Mesothelial cell of epicardium (in vitro differentiated cells): ENCODE measurements at regions not wholly inside any gene's neighbourhood (a gene's known extent, or its start where the extent isn't known, plus 50 kb on each side); places are given as distances from the start of the nearest gene placed in this dataset.

Experiments used
- DNase-seq, 2 experiments: peaks; one replicate each; pipeline ENCODE4 v3.0.0; 2021; ENCODE audit warnings: low spot score in 2 of 2; ENCODE audit not compliant: unreplicated experiment in 2 of 2
- H3K27ac Mint-ChIP-seq: 2 replicates; pipeline ENCODE4 v1.8.0; 2021; ENCODE audit warnings: mixed read lengths
- H3K27me3 Mint-ChIP-seq: 2 replicates; pipeline ENCODE4 v1.8.0; 2021; ENCODE audit warnings: low read depth, mixed read lengths
- H3K36me3 Mint-ChIP-seq: 2 replicates; pipeline ENCODE4 v1.8.0; 2021; ENCODE audit warnings: mixed read lengths
- H3K4me1 Mint-ChIP-seq: 2 replicates; pipeline ENCODE4 v1.8.0; 2021; ENCODE audit warnings: mixed read lengths
- H3K4me3 Mint-ChIP-seq: 2 replicates; pipeline ENCODE4 v1.8.0; 2021; ENCODE audit warnings: mild to moderate bottlenecking, moderate library complexity, mixed read lengths
- H3K9me3 Mint-ChIP-seq: 2 replicates; pipeline ENCODE4 v1.8.0; 2021; ENCODE audit warnings: mixed read lengths
- TF ChIP-seq, protein P1 (sequence below): fragments of 200-600 bp; sonication (generic); IDR thresholded peaks from one replicate; pipeline ENCODE4 v1.5.0; 2021; ENCODE audit warnings: antibody characterized with exemption; ENCODE audit not compliant: unreplicated experiment

DNA sequence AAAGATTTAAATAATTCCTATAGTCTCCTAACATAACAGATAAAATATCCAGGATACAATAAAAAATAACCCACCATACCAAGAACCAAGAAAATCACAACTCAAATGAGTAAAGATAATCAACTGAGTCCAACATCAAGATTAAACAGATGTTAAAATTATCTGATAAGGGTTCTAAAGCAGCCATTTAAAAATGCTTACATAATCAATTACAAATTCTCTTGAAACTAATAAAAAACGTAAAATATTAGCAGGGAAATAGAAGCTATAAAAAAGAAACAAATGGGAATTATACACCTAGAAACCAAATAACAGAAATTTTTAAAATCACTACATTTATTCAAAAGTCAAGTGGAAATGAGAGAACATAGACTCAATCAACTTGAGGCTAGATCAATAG lies 297.7 kb upstream of the RAB6C start:
- no peak overlapping the region for H3K4me3 Mint-ChIP-seq
- TF ChIP-seq, protein P1, sequence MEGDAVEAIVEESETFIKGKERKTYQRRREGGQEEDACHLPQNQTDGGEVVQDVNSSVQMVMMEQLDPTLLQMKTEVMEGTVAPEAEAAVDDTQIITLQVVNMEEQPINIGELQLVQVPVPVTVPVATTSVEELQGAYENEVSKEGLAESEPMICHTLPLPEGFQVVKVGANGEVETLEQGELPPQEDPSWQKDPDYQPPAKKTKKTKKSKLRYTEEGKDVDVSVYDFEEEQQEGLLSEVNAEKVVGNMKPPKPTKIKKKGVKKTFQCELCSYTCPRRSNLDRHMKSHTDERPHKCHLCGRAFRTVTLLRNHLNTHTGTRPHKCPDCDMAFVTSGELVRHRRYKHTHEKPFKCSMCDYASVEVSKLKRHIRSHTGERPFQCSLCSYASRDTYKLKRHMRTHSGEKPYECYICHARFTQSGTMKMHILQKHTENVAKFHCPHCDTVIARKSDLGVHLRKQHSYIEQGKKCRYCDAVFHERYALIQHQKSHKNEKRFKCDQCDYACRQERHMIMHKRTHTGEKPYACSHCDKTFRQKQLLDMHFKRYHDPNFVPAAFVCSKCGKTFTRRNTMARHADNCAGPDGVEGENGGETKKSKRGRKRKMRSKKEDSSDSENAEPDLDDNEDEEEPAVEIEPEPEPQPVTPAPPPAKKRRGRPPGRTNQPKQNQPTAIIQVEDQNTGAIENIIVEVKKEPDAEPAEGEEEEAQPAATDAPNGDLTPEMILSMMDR, result no peak
- no peak overlapping the region for H3K27ac Mint-ChIP-seq
- no peak for DNase-seq
- peaks cover 11% of the 10 kb centered on the region for H3K36me3 Mint-ChIP-seq
- H3K27me3 Mint-ChIP-seq, result peaks cover 5% of the 10 kb centered on the region
- H3K9me3 Mint-ChIP-seq, result peaks cover 15% of the 10 kb centered on the region
- no peaks in the 10 kb centered on the region for H3K4me1 Mint-ChIP-seq

DNA sequence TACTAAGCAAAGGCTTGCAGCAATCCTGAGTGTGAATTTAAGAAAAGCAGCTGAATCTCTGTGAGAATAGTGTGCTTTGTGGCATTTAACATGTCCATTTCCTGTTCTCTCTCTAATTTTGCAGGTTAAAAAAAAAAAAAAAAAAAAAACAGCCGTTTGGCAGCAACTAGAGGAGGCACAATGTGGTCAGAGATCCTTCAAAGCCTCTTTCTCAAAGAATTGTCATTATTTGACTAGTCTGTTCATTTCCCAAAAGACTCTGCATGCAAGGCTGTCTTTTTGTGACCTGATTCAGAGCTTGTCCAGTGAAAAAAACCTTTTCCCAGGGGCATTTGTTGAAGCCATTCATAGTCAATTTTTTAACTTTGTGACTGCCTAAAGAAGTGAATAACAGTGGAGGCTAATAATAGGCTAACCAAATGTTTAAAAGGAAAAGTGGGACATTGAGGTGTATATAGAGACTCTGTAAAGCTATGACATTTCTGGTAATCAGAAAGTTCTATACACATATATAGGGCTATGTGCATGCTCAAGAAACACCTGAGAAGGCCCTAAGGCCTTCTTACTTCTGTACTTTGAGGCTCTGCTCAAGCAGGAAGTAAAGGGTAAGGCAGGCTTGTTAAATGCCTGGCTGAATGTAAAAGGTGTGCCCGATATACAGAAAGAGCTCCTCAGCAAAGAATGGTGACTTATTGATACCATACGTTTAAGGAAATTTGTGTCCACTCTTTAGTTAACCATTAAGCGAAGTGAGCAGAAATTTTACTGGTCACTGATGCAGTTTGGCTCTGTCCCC lies 289.6 kb upstream of the RAB6C start:
- Mint-ChIP-seq H3K27ac (no peak overlapping the region), H3K36me3 (peaks cover 16% of the 10 kb centered on the region), H3K4me1 (no peaks in the 10 kb centered on the region), H3K4me3 (no peak overlapping the region), H3K27me3 (no peaks in the 10 kb centered on the region), H3K9me3 (peaks cover 53% of the 10 kb centered on the region)
- DNase-seq, result no peak
- TF ChIP-seq, protein P1, result no peak

DNA sequence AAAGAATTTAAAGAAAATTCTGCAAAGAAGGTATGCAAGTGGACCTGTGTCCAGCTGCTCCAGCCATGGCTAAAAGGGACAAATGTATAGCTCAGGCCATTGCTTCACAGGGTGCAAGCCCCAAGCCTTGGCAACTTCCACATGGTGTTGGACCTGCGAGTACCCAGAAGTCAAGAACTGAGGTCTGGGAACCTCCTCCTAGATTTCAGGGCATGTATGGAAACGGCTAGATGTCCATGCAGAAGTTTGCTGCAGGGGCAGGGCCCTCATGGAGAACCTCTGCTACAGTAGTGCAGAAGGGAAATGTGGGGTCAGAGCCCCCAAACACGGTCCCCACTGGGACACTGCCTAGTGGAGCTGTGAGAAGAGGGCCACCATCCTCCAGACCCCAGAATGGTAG lies 284.0 kb upstream of the RAB6C start:
- H3K27ac Mint-ChIP-seq, result no peak overlapping the region
- H3K36me3 Mint-ChIP-seq, result peaks cover 5% of the 10 kb centered on the region
- no peaks in the 10 kb centered on the region for H3K27me3 Mint-ChIP-seq
- TF ChIP-seq, protein P1, result no peak
- H3K9me3 Mint-ChIP-seq, result peaks cover 36% of the 10 kb centered on the region
- peaks cover 16% of the 10 kb centered on the region for H3K4me1 Mint-ChIP-seq
- H3K4me3 Mint-ChIP-seq, result no peak overlapping the region
- DNase-seq, result no peak

DNA sequence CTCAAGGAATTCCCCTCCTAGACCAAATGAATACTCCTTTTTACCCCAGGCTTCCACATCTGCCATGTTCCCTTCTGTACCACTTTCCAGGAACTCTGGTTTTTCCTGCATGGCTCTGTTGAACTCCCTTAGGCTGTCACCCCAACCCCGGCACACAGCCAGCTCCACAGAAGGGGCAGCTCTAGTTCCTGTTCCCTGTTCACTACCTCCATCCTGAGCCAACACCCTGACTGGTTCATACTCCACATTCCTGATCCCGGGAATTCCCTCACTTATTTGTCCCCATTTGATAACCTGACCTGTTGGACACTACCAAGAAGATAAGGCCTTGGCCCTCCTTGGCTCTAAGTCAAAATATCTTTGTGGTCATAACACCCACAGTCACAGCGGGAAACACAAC lies 280.9 kb upstream of the RAB6C start:
- Mint-ChIP-seq H3K4me1 (peaks cover 35% of the 10 kb centered on the region), H3K4me3 (no peak overlapping the region), H3K36me3 (peaks cover 9% of the 10 kb centered on the region), H3K27ac (no peak overlapping the region), H3K9me3 (peaks cover 20% of the 10 kb centered on the region), H3K27me3 (no peaks in the 10 kb centered on the region)
- DNase-seq, result no peak
- TF ChIP-seq, protein P1, result no peak

DNA sequence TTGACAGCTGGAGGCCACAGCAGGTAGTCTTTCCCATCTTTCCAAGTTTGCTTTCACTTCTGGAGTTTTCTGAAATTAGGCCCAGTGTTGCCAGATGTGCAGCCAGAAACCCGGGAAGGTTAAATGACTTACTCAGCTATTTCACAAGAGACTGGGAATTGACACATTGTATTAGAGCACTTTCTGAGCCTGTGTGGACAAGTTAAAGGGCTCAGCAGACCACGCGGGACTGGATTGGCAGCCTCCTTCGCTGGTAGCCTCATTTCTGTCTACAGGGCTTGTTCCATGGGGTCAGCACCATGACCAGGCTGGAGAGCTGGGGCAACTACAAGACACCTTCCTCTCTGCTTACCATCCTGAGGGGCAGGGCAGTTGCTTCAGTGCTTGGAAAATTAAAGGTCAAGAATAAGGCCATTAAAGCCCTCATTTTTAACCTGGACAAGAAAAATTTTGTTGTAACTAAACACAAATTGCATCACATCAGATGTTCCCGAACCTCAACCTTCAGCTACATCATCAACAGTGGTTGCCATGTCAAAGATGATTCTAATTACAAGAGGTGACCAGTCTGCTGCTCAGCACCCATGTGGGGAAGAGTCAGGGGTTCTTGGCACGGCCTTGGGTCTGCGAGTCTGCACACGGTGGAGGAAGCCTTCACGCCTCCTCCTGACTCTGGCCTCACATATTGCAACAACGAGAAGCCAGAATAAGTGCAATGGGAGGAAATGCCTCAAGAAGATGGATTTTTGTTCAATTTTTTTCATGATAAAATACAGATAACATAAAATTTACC lies 279.5 kb upstream of the RAB6C start:
- Mint-ChIP-seq H3K36me3 (peaks cover 15% of the 10 kb centered on the region), H3K27ac (no peak overlapping the region), H3K4me3 (no peak overlapping the region), H3K4me1 (peaks cover 35% of the 10 kb centered on the region), H3K27me3 (no peaks in the 10 kb centered on the region), H3K9me3 (peaks cover 27% of the 10 kb centered on the region)
- TF ChIP-seq, protein P1, result no peak
- DNase-seq, result no peak
